IMR-90 (cell line): ENCODE measurements at regions not wholly inside any gene's neighbourhood (a gene's known extent, or its start where the extent isn't known, plus 50 kb on each side); places are given as distances from the start of the nearest gene placed in this dataset.

Experiments
- ATAC-seq: fragments of 200-7000 bp; cut with Tn5 transposase; 2 replicates; pipeline ENCODE4 v1.9.1; 2020; ENCODE audit warnings: low read depth, mild to moderate bottlenecking, moderate library complexity
- BruUV-seq: library from RNA; stranded (reverse); fragments of 400-500 nt; replicated peaks from 2 replicates; lab custom pipeline; 2021; lab: Mats Ljungman, UMichigan
- CTCF ChIA-PET: fragments of 300-600 bp; formaldehyde crosslinking; extraction: SDS; loops from one replicate; lab custom pipeline; 2021; ENCODE audit warnings: antibody characterized with exemption; lab: Yijun Ruan, JAX
- POLR2A ChIA-PET: fragments of 300-600 bp; sonication (Branson Sonifier 250); formaldehyde crosslinking; loops from one replicate; lab custom pipeline; 2022; ENCODE audit warnings: antibody characterized with exemption; ENCODE audit not compliant: unreplicated experiment; lab: Charles Lee
- DNase-seq: peaks from one replicate; pipeline ENCODE4 v3.0.0; 2013
- H2AFZ ChIP-seq: replicated peaks from 2 replicates; pipeline ENCODE3; 2013; ENCODE audit warnings: low read length, mild to moderate bottlenecking; ENCODE audit not compliant: poor library complexity
- H2AK5ac ChIP-seq: 2 replicates; pipeline ENCODE4 v1.6.1; 2013; ENCODE audit warnings: low read depth, low read length, inconsistent platforms
- H2AK9ac ChIP-seq: replicated peaks from 2 replicates; pipeline ENCODE3; 2013; ENCODE audit warnings: mild to moderate bottlenecking, low read depth, low read length, moderate library complexity; ENCODE audit not compliant: poor library complexity
- H2BK120ac ChIP-seq: 2 replicates; pipeline ENCODE4 v1.6.1; 2013; ENCODE audit warnings: low read depth, low read length, inconsistent platforms
- H2BK15ac ChIP-seq: 3 replicates; pipeline ENCODE4 v1.6.1; 2013; ENCODE audit warnings: low read depth, low read length, inconsistent platforms
- H2BK20ac ChIP-seq: 2 replicates; pipeline ENCODE4 v1.6.1; 2013; ENCODE audit warnings: low read depth, mild to moderate bottlenecking, inconsistent platforms, low read length, moderate library complexity
- H2BK5ac ChIP-seq: 2 replicates; pipeline ENCODE4 v1.6.1; 2013; ENCODE audit warnings: mild to moderate bottlenecking, low read depth, low read length, inconsistent platforms; ENCODE audit not compliant: poor library complexity, severe bottlenecking
- H3K14ac ChIP-seq: replicated peaks from 2 replicates; pipeline ENCODE4 v1.6.1; 2013; ENCODE audit warnings: low read depth, low read length, inconsistent platforms
- H3K18ac ChIP-seq: 2 replicates; pipeline ENCODE4 v1.6.1; 2013; ENCODE audit warnings: low read depth, low read length, control low read depth
- H3K23ac ChIP-seq: 2 replicates; pipeline ENCODE4 v1.6.1; 2013; ENCODE audit warnings: low read depth, low read length, inconsistent platforms
- H3K27ac ChIP-seq: 2 replicates; pipeline ENCODE4 v1.5.1; 2013; ENCODE audit warnings: mild to moderate bottlenecking, control low read depth, low read length; ENCODE audit not compliant: insufficient read depth
- H3K27me3 ChIP-seq: 2 replicates; pipeline ENCODE4 v1.6.1; 2013; ENCODE audit warnings: low read length; ENCODE audit not compliant: control insufficient read depth, insufficient read depth
- H3K36me3 ChIP-seq: 2 replicates; pipeline ENCODE4 v1.6.1; 2013; ENCODE audit warnings: low read length, mixed read lengths; ENCODE audit not compliant: control insufficient read depth, insufficient read depth
- H3K4ac ChIP-seq: 2 replicates; pipeline ENCODE4 v1.6.1; 2013; ENCODE audit warnings: low read depth, low read length, inconsistent platforms
- H3K4me1 ChIP-seq: 2 replicates; pipeline ENCODE4 v1.6.1; 2013; ENCODE audit warnings: low read length, mixed read lengths; ENCODE audit not compliant: control insufficient read depth, insufficient read depth
- H3K4me2 ChIP-seq: 2 replicates; pipeline ENCODE4 v1.6.1; 2013; ENCODE audit warnings: low read depth, mild to moderate bottlenecking, control low read depth, low read length, moderate library complexity
- H3K4me3 ChIP-seq: 2 replicates; pipeline ENCODE4 v1.5.1; 2013; ENCODE audit warnings: low read depth, mild to moderate bottlenecking, control low read depth, low read length, moderate library complexity; ENCODE audit not compliant: insufficient read depth
- H3K56ac ChIP-seq: 2 replicates; pipeline ENCODE4 v1.6.1; 2013; ENCODE audit warnings: low read length, inconsistent platforms; ENCODE audit not compliant: insufficient read depth; ENCODE audit errors: extremely low read depth
- H3K79me1 ChIP-seq, 2 experiments: 2 replicates each; pipeline ENCODE4 v1.6.1; 2013; ENCODE audit warnings: low read length in 2 of 2, inconsistent platforms in 1 of 2, low read depth in 1 of 2
- H3K9ac ChIP-seq: 2 replicates; pipeline ENCODE4 v1.6.1; 2013; ENCODE audit warnings: low read depth, low read length, control low read depth
- H3K9me1 ChIP-seq: 2 replicates; pipeline ENCODE4 v1.6.1; 2013; ENCODE audit warnings: low read length, inconsistent platforms; ENCODE audit not compliant: insufficient read depth
- H3K9me3 ChIP-seq: 2 replicates; pipeline ENCODE4 v1.6.1; 2013; ENCODE audit warnings: low read length; ENCODE audit not compliant: control insufficient read depth, insufficient read depth
- H4K20me1 ChIP-seq: 2 replicates; pipeline ENCODE4 v1.6.1; 2013; ENCODE audit warnings: low read length, inconsistent platforms; ENCODE audit not compliant: insufficient read depth
- H4K5ac ChIP-seq: 2 replicates; pipeline ENCODE4 v1.6.1; 2013; ENCODE audit warnings: mild to moderate bottlenecking, low read depth, low read length, control low read depth
- H4K8ac ChIP-seq, 2 experiments: 2 replicates each; pipeline ENCODE4 v1.6.1; 2013; ENCODE audit warnings: low read depth in 2 of 2, low read length in 2 of 2, control low read depth in 1 of 2, inconsistent platforms in 1 of 2
- H4K91ac ChIP-seq: 2 replicates; pipeline ENCODE4 v1.6.1; 2013; ENCODE audit warnings: low read depth, low read length, inconsistent platforms; ENCODE audit not compliant: insufficient read depth
- NFE2L2 ChIP-seq: fragments of 150-350 bp; IDR thresholded peaks from 2 replicates; pipeline ENCODE4 v1.6.1; 2016; ENCODE audit warnings: low read depth, mild to moderate bottlenecking, low read length
- USF2 ChIP-seq: fragments of 150-350 bp; IDR thresholded peaks from 2 replicates; pipeline ENCODE4 v1.6.1; 2017; ENCODE audit warnings: mild to moderate bottlenecking, antibody characterized with exemption, low read length, low read depth
- WGBS, 2 experiments: methylation state at CpG; one replicate each; pipeline versions ENCODE4 v1.1.5 to v1.1.7; 2013; ENCODE audit warnings: missing lambda C conversion rate in 2 of 2; ENCODE audit not compliant: insufficient read length in 1 of 2; ENCODE audit errors: extremely low coverage in 2 of 2; 5-methylcytosine and 5-hydroxymethylcytosine counted together
- dilution Hi-C: fragments of 300-500 bp; cut with HindIII; formaldehyde crosslinking; loops from one replicate; pipeline ENCODE4 v1.14.3; 2018; ENCODE audit warnings: low sequenced_read_pairs; ENCODE audit not compliant: unreplicated experiment
- in situ Hi-C: fragments of 300-500 bp; cut with MboI; formaldehyde crosslinking; loops from 3 replicates; pipeline ENCODE4 v1.14.3; 2019; ENCODE audit warnings: low sequenced_read_pairs, inconsistent platforms, mixed read lengths
- intact Hi-C: fragments of 100-400 bp; cut with micrococcal nuclease; formaldehyde crosslinking; loops from 2 replicates; pipeline ENCODE4 v1.10.0; 2022

GRCh38 chr13:86909318-86909717 lies 761.9 kb upstream of the SLITRK5 start:
- Histone ChIP-seq H3K27me3 (no peaks in the 10 kb centered on the region), H2BK5ac (no peak overlapping the region), H3K9ac (no peak overlapping the region), H4K8ac (no peak overlapping the region), H2AK5ac (no peak overlapping the region), H2AFZ (no peak overlapping the region), H4K5ac (no peak overlapping the region), H4K91ac (no peak overlapping the region), H3K27ac (no peak overlapping the region), H2BK15ac (no peak overlapping the region), H3K18ac (no peak overlapping the region), H3K4me3 (no peak overlapping the region), H2BK20ac (no peak overlapping the region), H3K4ac (no peak overlapping the region), H3K23ac (no peak overlapping the region), H4K20me1 (no peaks in the 10 kb centered on the region), H2BK120ac (no peak overlapping the region), H3K4me1 (0 out of 2 replicates have a peak, but pooled peaks cover 2% of the 10 kb centered on the region), H3K79me1 (no peaks in the 10 kb centered on the region), H3K9me1 (no peaks in the 10 kb centered on the region), H3K56ac (no peak overlapping the region), H3K36me3 (no peaks in the 10 kb centered on the region), H2AK9ac (no peak overlapping the region), H3K9me3 (no peaks in the 10 kb centered on the region), H3K14ac (no peak overlapping the region), H3K4me2 (no peak overlapping the region)
- no TSS peak for BruUV-seq
- intact Hi-C loops (no loop called here), dilution Hi-C loops (no loop called here), in situ Hi-C loops (no loop called here)
- TF ChIP-seq NFE2L2 (no peak), USF2 (no peak)
- ATAC-seq (no peak), DNase-seq (no peak)
- ChIA-PET POLR2A (no interaction called here), CTCF (no interaction called here)
- WGBS, 2 experiments: 100% methylated on average over 4 of the region's 6 CpGs; no CpG with 5 or more reads in 1 of the 2 experiments
